ENCODE measurements at regions not wholly inside any gene's neighbourhood (a gene's known extent, or its start where the extent isn't known, plus 50 kb on each side); places are given as distances from the start of the nearest gene placed in this dataset.

- CTCF ChIA-PET: interaction anchor here (0.5 to 8.4 kb wide), 40 partner anchors 8 to 944 kb away, joined by 3 to 89 read pairs (median 4); partner anchors contain the start of genes MAP3K9 and RGS6
- Mint-ChIP-seq H3K4me1 (peaks cover 26% of the 10 kb centered on the region), H3K4me3 (0 out of 2 replicates have a peak overlapping the region, but pooled peaks have one; percentile 6), H3K9me3 (peaks cover 10% of the 10 kb centered on the region), H3K27me3 (ENCODE audit: low read depth) (peaks cover 3% of the 10 kb centered on the region; the same call in 1 of the 2 replicates), H3K27ac (no peak overlapping the region), H3K36me3 (peaks cover 11% of the 10 kb centered on the region)
- POLR2A ChIA-PET: no interaction called here
- peak; percentile 86 for ATAC-seq
- DNase-seq (ENCODE audit: low spot score): peak; percentile 91
- TF ChIP-seq SMAD4 (CRISPR knock-in tag; IDR thresholded peaks at IDR 0.05): no peak
- no peak for TF ChIP-seq TP53 (CRISPR knock-in tag; IDR thresholded peaks at IDR 0.05)
- TF ChIP-seq NR2C2 (CRISPR knock-in tag; IDR thresholded peaks at IDR 0.05): no peak
- peak; percentile 73 for TF ChIP-seq CTCF (IDR thresholded peaks at IDR 0.05)
- TF ChIP-seq CREM (CRISPR knock-in tag; IDR thresholded peaks at IDR 0.05): no peak
- no peak for TF ChIP-seq ZNF423 (CRISPR knock-in tag; IDR thresholded peaks at IDR 0.05)
These were observed 179.0 kb upstream of the RGS6 start for GRCh38 chr14:71753126-71753830.

- DNase-seq (ENCODE audit: low spot score) (no peak), ATAC-seq (no peak)
- Mint-ChIP-seq H3K4me1 (peaks cover 26% of the 10 kb centered on the region), H3K9me3 (peaks cover 4% of the 10 kb centered on the region), H3K4me3 (no peak overlapping the region), H3K36me3 (peaks cover 5% of the 10 kb centered on the region), H3K27ac (no peak overlapping the region; the same call in 1 of the 2 replicates), H3K27me3 (ENCODE audit: low read depth) (peaks cover 3% of the 10 kb centered on the region; the same call in 1 of the 2 replicates)
- CTCF ChIA-PET: interaction anchor here (0.6 to 8.4 kb wide), 9 partner anchors 19 to 945 kb away, joined by 3 to 89 read pairs (median 5); partner anchors contain the start of genes MAP3K9 and RGS6
- TF ChIP-seq ZNF396 (CRISPR knock-in tag; IDR thresholded peaks at IDR 0.05; ENCODE audit: borderline replicate concordance) (no peak), E2F4 (CRISPR knock-in tag; IDR thresholded peaks at IDR 0.05; ENCODE audit: borderline replicate concordance, low read depth) (no peak), FOXJ3 (CRISPR knock-in tag; IDR thresholded peaks at IDR 0.05; ENCODE audit: borderline replicate concordance) (no peak), USF1 (CRISPR knock-in tag; IDR thresholded peaks at IDR 0.05) (no peak), IRF1 (CRISPR knock-in tag; IDR thresholded peaks at IDR 0.05) (no peak), FOXK1 (CRISPR knock-in tag; IDR thresholded peaks at IDR 0.05) (no peak), SMAD4 (CRISPR knock-in tag; IDR thresholded peaks at IDR 0.05) (no peak), CREB1 (CRISPR knock-in tag; IDR thresholded peaks at IDR 0.05) (no peak), CDX4 (CRISPR knock-in tag; IDR thresholded peaks at IDR 0.05; ENCODE audit: borderline replicate concordance) (no peak), USF2 (CRISPR knock-in tag; IDR thresholded peaks at IDR 0.05) (no peak), KAT7 (CRISPR knock-in tag; IDR thresholded peaks at IDR 0.05; ENCODE audit: borderline replicate concordance) (no peak), ERG (CRISPR knock-in tag; IDR thresholded peaks at IDR 0.05) (no peak), TEAD1 (CRISPR knock-in tag; IDR thresholded peaks at IDR 0.05) (no peak), ZNF317 (CRISPR knock-in tag; IDR thresholded peaks at IDR 0.05; ENCODE audit: borderline replicate concordance, low read depth) (no peak), ZNF219 (CRISPR knock-in tag; IDR thresholded peaks at IDR 0.05; ENCODE audit: borderline replicate concordance) (no peak), NFATC4 (CRISPR knock-in tag; IDR thresholded peaks at IDR 0.05) (no peak), IRF2 (CRISPR knock-in tag; IDR thresholded peaks at IDR 0.05; ENCODE audit: borderline replicate concordance, low read depth) (no peak)
- POLR2A ChIA-PET: no interaction called here
These were observed 178.3 kb upstream of the RGS6 start for GRCh38 chr14:71753976-71754375.

Measured in WTC11 (cell line).